MCF 10A (cell line): ENCODE measurements at regions not wholly inside any gene's neighbourhood (a gene's known extent, or its start where the extent isn't known, plus 50 kb on each side); places are given as distances from the start of the nearest gene placed in this dataset.

Experiments used
- BruUV-seq: library from RNA; stranded (reverse); fragments of 400-500 nt; replicated peaks from 2 replicates; lab custom pipeline; 2021; lab: Mats Ljungman, UMichigan
- CTCF ChIA-PET: fragments of 300-600 bp; sonication (Branson Sonifier 250); formaldehyde crosslinking; extraction: SDS; loops from one replicate; lab custom pipeline; 2021; ENCODE audit warnings: antibody characterized with exemption, inconsistent platforms; lab: Yijun Ruan, JAX
- POLR2A ChIA-PET: fragments of 300-600, 350-650 bp; sonication (Branson Sonifier 250); formaldehyde crosslinking; extraction: SDS; loops from one replicate; lab custom pipeline; 2020; ENCODE audit warnings: antibody characterized with exemption, inconsistent platforms; lab: Yijun Ruan, JAX
- DNase-seq: peaks from one replicate; pipeline ENCODE4 v3.0.0-alpha.2; 2018; ENCODE audit not compliant: unreplicated experiment
- H3K27ac Mint-ChIP-seq: one replicate; pipeline ENCODE4 v1.8.0; 2022; ENCODE audit warnings: mild to moderate bottlenecking, low read depth, mixed read lengths; ENCODE audit not compliant: unreplicated experiment
- H3K27me3 Mint-ChIP-seq: one replicate; pipeline ENCODE4 v1.8.0; 2022; ENCODE audit warnings: mixed read lengths; ENCODE audit not compliant: insufficient read depth, unreplicated experiment
- H3K36me3 Mint-ChIP-seq: one replicate; pipeline ENCODE4 v1.8.0; 2022; ENCODE audit warnings: mild to moderate bottlenecking, moderate library complexity, mixed read lengths; ENCODE audit not compliant: insufficient read depth, unreplicated experiment
- H3K4me1 Mint-ChIP-seq: one replicate; pipeline ENCODE4 v1.8.0; 2022; ENCODE audit warnings: mixed read lengths; ENCODE audit not compliant: insufficient read depth, unreplicated experiment
- H3K4me3 Mint-ChIP-seq: one replicate; pipeline ENCODE4 v1.8.0; 2022; ENCODE audit warnings: mild to moderate bottlenecking, moderate library complexity, mixed read lengths; ENCODE audit not compliant: unreplicated experiment
- H3K9me3 Mint-ChIP-seq: one replicate; pipeline ENCODE4 v1.8.0; 2022; ENCODE audit warnings: mixed read lengths; ENCODE audit not compliant: unreplicated experiment
- intact Hi-C: fragments of 100-400 bp; cut with micrococcal nuclease; formaldehyde crosslinking; loops from 2 replicates; pipeline ENCODE4 v1.14.1; 2022
- TF ChIP-seq, protein P1 (sequence below): fragments of 200-600 bp; IDR thresholded peaks from one replicate; pipeline ENCODE4 v1.8.0; 2022; ENCODE audit warnings: antibody characterized with exemption, mild to moderate bottlenecking; ENCODE audit not compliant: unreplicated experiment

DNA sequence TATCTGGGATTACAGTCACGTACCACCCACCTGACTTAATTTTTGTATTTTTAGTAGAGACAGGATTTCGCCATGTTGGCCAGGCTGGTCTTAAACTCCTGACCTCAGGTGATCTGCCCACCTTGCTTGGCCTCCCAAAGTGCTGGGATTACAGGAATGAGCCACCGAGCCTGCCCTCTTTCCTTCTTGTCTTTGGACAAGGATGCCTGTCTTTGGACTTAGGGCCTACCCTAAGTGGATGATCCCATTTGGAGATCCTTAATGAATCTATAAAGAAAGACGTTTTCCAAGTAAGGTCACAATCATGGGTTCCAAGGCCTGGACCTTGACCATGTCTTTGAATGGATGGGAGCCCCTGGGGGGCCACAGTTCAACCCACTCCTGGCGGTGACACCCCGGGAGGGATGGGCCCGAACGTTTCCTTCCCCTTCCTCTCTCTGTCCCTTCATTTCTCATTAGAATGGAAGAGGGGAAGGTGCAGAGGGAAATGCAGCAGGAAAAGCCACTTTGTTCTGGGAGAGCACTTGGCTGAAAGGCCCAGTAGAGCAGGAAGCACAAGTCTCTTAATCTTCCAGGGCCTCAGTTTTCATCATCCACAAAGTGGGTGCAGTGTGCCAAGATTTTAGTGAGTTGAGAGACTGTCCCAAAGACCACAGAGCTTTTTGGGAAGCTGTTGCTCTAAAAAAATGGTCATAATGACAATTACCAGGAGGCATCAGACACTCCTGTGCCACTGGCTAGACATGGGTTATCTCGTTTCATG lies 353.3 kb downstream of the SEC14L1 start:
- H3K27ac Mint-ChIP-seq = peak overlapping the region; percentile 42
- BruUV-seq = no TSS peak
- POLR2A ChIA-PET = interaction anchor here (0.8 to 1.8 kb wide), 2 partner anchors 21 to 163 kb away, joined by 3 to 9 read pairs; no protein-coding TSS in a partner anchor

DNA sequence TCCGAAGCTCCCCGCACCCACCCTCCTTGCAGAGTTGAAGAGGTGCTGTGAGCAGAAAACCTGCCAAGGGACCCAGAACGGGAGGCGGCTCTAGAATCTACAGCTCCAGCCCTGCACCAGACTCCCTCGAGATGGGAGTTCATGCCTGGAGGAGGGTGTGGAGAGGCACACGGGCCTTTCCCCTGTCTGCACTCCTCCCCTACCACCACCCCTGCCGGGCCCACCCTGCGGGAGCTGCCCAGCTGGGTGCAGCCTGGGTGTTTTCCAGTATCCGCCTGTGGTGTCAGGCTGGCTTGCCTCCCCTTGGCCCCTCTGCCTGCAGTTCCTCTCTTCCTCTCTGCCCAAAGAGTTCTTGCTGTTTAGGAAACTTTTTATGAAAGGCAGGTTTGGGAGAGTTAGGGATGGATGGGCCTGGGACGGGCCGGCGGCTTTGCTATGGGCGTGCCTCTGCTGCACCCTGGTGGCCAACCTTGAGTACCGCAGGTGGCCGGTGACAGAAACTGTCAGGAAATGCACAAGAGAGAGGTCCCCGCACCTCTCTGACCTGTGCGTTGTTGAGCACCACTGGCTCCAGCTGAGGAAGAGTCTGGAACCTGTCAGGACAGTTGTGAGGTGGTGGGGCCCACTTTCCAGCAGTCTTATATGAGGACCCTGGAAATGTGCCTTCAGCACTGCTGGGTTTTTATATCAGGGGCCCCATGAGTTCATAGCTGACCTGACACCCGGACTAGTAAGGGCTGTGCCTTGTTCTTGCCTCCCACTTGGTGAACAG lies 354.1 kb downstream of the SEC14L1 start:
- DNase-seq = peak; percentile 71
- TF ChIP-seq, protein P1, sequence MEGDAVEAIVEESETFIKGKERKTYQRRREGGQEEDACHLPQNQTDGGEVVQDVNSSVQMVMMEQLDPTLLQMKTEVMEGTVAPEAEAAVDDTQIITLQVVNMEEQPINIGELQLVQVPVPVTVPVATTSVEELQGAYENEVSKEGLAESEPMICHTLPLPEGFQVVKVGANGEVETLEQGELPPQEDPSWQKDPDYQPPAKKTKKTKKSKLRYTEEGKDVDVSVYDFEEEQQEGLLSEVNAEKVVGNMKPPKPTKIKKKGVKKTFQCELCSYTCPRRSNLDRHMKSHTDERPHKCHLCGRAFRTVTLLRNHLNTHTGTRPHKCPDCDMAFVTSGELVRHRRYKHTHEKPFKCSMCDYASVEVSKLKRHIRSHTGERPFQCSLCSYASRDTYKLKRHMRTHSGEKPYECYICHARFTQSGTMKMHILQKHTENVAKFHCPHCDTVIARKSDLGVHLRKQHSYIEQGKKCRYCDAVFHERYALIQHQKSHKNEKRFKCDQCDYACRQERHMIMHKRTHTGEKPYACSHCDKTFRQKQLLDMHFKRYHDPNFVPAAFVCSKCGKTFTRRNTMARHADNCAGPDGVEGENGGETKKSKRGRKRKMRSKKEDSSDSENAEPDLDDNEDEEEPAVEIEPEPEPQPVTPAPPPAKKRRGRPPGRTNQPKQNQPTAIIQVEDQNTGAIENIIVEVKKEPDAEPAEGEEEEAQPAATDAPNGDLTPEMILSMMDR = peak; percentile 94
- H3K27ac Mint-ChIP-seq = peak overlapping the region; percentile 8
- no peaks in the 10 kb centered on the region for H3K4me1 Mint-ChIP-seq
- ChIA-PET POLR2A (interaction anchor here (0.6 to 1.8 kb wide), 3 partner anchors 20 to 163 kb away, joined by 3 to 9 read pairs (median 3); no protein-coding TSS in a partner anchor), CTCF (interaction anchor here (0.5 to 4.4 kb wide), 21 partner anchors 8 to 334 kb away, joined by 3 to 50 read pairs (median 4); no protein-coding TSS in a partner anchor)
- H3K27me3 Mint-ChIP-seq = no peaks in the 10 kb centered on the region
- H3K36me3 Mint-ChIP-seq = peaks cover 89% of the 10 kb centered on the region
- no peak overlapping the region for H3K4me3 Mint-ChIP-seq
- no TSS peak for BruUV-seq
- H3K9me3 Mint-ChIP-seq = no peaks in the 10 kb centered on the region
- intact Hi-C loops = loop anchor here (1.0 kb wide), 2 partner anchors 65 to 164 kb away; no protein-coding TSS in a partner anchor

More for the DNA sequence above, 353.3 kb downstream of the SEC14L1 start:
- no peak overlapping the region for H3K4me3 Mint-ChIP-seq
- no peak for DNase-seq
- H3K4me1 Mint-ChIP-seq = no peaks in the 10 kb centered on the region
- intact Hi-C loops = no loop called here
- peaks cover 89% of the 10 kb centered on the region for H3K36me3 Mint-ChIP-seq
- TF ChIP-seq, protein P1 = no peak
- CTCF ChIA-PET = interaction anchor here (0.7 to 4.4 kb wide), 11 partner anchors 9 to 169 kb away, joined by 3 to 50 read pairs (median 4); no protein-coding TSS in a partner anchor
- H3K27me3 Mint-ChIP-seq = no peaks in the 10 kb centered on the region
- no peaks in the 10 kb centered on the region for H3K9me3 Mint-ChIP-seq

DNA sequence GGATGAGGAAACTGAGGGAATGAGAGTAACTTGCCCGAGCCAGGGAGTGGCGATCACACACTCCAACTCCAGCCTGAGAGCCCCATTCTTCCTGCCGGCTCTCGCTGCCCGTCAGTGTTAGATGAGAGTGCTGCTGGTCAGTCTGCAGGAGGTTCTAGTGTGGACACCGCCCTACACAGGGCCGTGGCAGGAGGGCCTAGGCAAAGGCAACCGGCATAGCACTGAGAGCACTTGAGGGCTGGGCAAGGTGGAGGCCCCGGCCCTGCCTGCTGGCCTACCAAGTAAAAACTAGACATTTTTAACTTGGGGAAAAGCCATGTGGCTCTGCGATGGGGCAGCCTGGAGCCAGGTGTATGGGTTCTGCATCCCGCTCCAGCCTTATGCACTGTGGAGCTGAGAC lies 354.8 kb downstream of the SEC14L1 start:
- no peaks in the 10 kb centered on the region for H3K4me1 Mint-ChIP-seq
- H3K4me3 Mint-ChIP-seq = no peak overlapping the region
- ChIA-PET CTCF (interaction anchor here (0.6 to 4.4 kb wide), 14 partner anchors 8 to 164 kb away, joined by 3 to 50 read pairs (median 4); no protein-coding TSS in a partner anchor), POLR2A (interaction anchor here (0.6 to 1.8 kb wide), 2 partner anchors 39 to 164 kb away, joined by 3 to 9 read pairs; no protein-coding TSS in a partner anchor)
- no peak overlapping the region for H3K27ac Mint-ChIP-seq
- TF ChIP-seq, protein P1 = no peak
- DNase-seq = no peak
- no peaks in the 10 kb centered on the region for H3K9me3 Mint-ChIP-seq
- H3K36me3 Mint-ChIP-seq = peaks cover 94% of the 10 kb centered on the region
- BruUV-seq = no TSS peak
- H3K27me3 Mint-ChIP-seq = no peaks in the 10 kb centered on the region
- intact Hi-C loops = loop anchor here (1.0 kb wide), 2 partner anchors 65 to 164 kb away; no protein-coding TSS in a partner anchor

DNA sequence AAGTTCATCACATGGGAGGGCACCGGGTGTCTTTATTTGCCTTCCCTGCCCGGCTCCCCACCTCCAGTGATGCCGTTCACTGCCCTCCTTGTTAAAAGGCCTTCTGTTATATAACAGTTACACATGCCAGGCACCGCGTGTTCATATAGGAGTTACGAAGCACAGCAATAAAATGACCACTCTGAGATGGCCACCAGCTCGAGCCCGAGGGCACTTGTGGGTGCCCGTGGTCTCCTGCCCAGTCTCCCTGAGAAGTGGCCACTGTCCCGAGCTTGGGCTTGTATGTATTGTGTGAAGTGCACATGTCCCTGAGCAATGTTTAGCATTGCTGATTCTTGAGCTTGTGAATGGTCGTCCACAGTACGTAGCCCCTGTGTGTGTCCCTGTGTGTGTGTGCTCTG lies 355.6 kb downstream of the SEC14L1 start:
- Mint-ChIP-seq H3K27me3 (no peaks in the 10 kb centered on the region), H3K4me3 (no peak overlapping the region), H3K36me3 (peaks cover 94% of the 10 kb centered on the region), H3K27ac (no peak overlapping the region), H3K9me3 (no peaks in the 10 kb centered on the region), H3K4me1 (no peaks in the 10 kb centered on the region)
- ChIA-PET CTCF (interaction anchor here (0.5 to 4.4 kb wide), 6 partner anchors 9 to 486 kb away, joined by 3 to 50 read pairs (median 5); no protein-coding TSS in a partner anchor), POLR2A (no interaction called here)
- intact Hi-C loops = no loop called here
- BruUV-seq = no TSS peak
- no peak for DNase-seq
- TF ChIP-seq, protein P1 = no peak
